ENCODE measurements at regions not wholly inside any gene's neighbourhood (a gene's known extent, or its start where the extent isn't known, plus 50 kb on each side); places are given as distances from the start of the nearest gene placed in this dataset.

GRCh38 chr2:82538590-82539279 lies 1920.3 kb downstream of the SUCLG1 start:
- TF ChIP-seq CTCF (IDR thresholded peaks at IDR 0.05), result no peak
- TF ChIP-seq POLR2A (IDR thresholded peaks at IDR 0.05), result no peak
- TF ChIP-seq POLR2AphosphoS5 (IDR thresholded peaks at IDR 0.05), result no peak
- no peak for TF ChIP-seq EP300 (IDR thresholded peaks at IDR 0.05)

Data from upper lobe of left lung (tissue), 4 donors.